ENCODE measurements at regions not wholly inside any gene's neighbourhood (a gene's known extent, or its start where the extent isn't known, plus 50 kb on each side); places are given as distances from the start of the nearest gene placed in this dataset.

DNA sequence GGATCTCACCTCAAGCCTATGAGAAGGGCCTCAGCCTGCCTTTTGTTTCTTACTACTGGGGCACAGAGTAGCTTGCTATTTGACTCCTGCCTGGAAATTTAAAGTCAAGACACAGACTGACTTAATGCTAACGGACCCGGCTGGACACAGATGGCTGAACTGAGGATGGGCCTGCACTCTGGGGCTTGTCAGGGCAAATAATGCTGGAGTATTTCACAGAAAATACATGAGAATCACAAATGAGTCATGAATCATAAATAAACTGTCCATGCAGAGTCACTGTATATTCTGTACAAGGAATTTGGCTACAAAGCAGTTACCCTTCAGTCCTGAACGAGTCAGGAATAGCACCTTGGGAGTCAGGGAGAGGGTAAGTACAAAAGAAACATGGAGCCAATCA, 683.2 kb upstream of the FOXG1 start:
- POLR2A ChIA-PET, result no interaction called here
- Mint-ChIP-seq H3K36me3 (no peaks in the 10 kb centered on the region), H3K9me3 (peaks cover 3% of the 10 kb centered on the region), H3K4me1 (no peaks in the 10 kb centered on the region), H3K4me3 (no peak overlapping the region), H3K27ac (no peak overlapping the region), H3K27me3 (no peaks in the 10 kb centered on the region)
- no peak for ATAC-seq (ENCODE audit: low read depth)
- DNase-seq, result no peak

DNA sequence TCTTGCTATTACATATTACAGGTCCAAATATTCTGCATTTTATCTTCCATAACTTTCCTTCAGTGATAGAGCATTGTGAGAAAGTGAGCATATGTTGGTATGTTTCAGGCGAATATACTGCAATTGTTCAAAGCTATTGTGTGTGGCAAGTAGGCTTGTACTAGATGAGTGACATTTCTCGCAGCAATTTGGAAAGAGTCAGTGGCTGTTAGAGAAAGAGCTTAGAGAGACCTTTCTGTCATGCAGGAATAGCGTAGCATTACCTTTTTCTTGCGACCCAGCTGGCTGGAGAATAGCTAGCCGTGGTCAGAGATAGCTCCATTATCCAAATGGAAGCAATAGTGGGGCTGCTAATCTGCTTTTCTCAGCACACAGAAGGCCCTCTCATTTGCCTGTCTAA, 678.5 kb upstream of the FOXG1 start:
- Mint-ChIP-seq H3K4me3 (no peak overlapping the region), H3K27me3 (no peaks in the 10 kb centered on the region), H3K9me3 (peaks cover 9% of the 10 kb centered on the region), H3K27ac (no peak overlapping the region), H3K4me1 (no peaks in the 10 kb centered on the region), H3K36me3 (no peaks in the 10 kb centered on the region)
- ATAC-seq (ENCODE audit: low read depth) (no peak), DNase-seq (no peak)
- POLR2A ChIA-PET, result no interaction called here

- H3K4me1 Mint-ChIP-seq, result no peaks in the 10 kb centered on the region
- no peak overlapping the region for H3K27ac Mint-ChIP-seq
- POLR2A ChIA-PET, result no interaction called here
Observed at GRCh38 chr14:28097585-28097984, 669.0 kb upstream of the FOXG1 start.

GRCh38 chr14:28098856-28099255, 667.7 kb upstream of the FOXG1 start:
- Mint-ChIP-seq H3K27ac (no peak overlapping the region), H3K4me1 (no peaks in the 10 kb centered on the region), H3K36me3 (no peaks in the 10 kb centered on the region), H3K9me3 (peaks cover 4% of the 10 kb centered on the region), H3K27me3 (no peaks in the 10 kb centered on the region), H3K4me3 (no peak overlapping the region)
- DNase-seq (no peak), ATAC-seq (ENCODE audit: low read depth) (no peak)
- POLR2A ChIA-PET, result no interaction called here

More at GRCh38 chr14:28097585-28097984, 669.0 kb upstream of the FOXG1 start:
- Mint-ChIP-seq H3K9me3 (peaks cover 4% of the 10 kb centered on the region), H3K4me3 (no peak overlapping the region), H3K36me3 (no peaks in the 10 kb centered on the region), H3K27me3 (no peaks in the 10 kb centered on the region)
- DNase-seq, result no peak
- no peak for ATAC-seq (ENCODE audit: low read depth)

GRCh38 chr14:28102001-28102400, 664.6 kb upstream of the FOXG1 start:
- Mint-ChIP-seq H3K9me3 (peaks cover 5% of the 10 kb centered on the region), H3K4me3 (no peak overlapping the region), H3K36me3 (no peaks in the 10 kb centered on the region), H3K4me1 (no peaks in the 10 kb centered on the region), H3K27me3 (no peaks in the 10 kb centered on the region), H3K27ac (no peak overlapping the region)
- POLR2A ChIA-PET, result no interaction called here
- ATAC-seq (ENCODE audit: low read depth) (no peak), DNase-seq (no peak)

DNA sequence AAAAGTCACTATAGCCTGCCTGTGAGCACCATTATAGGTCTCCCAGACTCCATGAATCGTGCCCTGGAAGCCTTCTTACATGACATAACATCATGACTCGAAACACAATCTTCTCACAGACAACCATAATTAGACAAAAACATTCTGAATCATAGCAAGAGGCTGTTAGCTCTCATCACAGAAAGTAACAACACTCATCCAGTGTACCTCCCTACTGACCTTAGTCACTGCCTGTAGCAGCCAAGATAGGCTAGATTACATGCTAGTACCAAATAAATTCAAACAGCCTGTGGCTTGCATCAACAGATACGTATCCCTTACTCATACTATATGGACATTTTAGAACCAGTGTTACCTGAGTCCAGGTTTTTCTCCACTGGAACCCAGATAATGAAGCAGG, 663.8 kb upstream of the FOXG1 start:
- DNase-seq (no peak), ATAC-seq (ENCODE audit: low read depth) (no peak)
- no peak overlapping the region for H3K4me3 Mint-ChIP-seq
- H3K4me1 Mint-ChIP-seq, result no peaks in the 10 kb centered on the region
- POLR2A ChIA-PET, result no interaction called here
- H3K27ac Mint-ChIP-seq, result no peak overlapping the region
- peaks cover 4% of the 10 kb centered on the region for H3K9me3 Mint-ChIP-seq
- no peaks in the 10 kb centered on the region for H3K27me3 Mint-ChIP-seq
- no peaks in the 10 kb centered on the region for H3K36me3 Mint-ChIP-seq

- no peak for ATAC-seq (ENCODE audit: low read depth)
- Mint-ChIP-seq H3K27me3 (no peaks in the 10 kb centered on the region), H3K27ac (no peak overlapping the region), H3K9me3 (no peaks in the 10 kb centered on the region), H3K4me1 (no peaks in the 10 kb centered on the region), H3K4me3 (no peak overlapping the region), H3K36me3 (no peaks in the 10 kb centered on the region)
- DNase-seq, result no peak
- POLR2A ChIA-PET, result no interaction called here
Observed at GRCh38 chr14:28113311-28113710, 653.3 kb upstream of the FOXG1 start.

DNA sequence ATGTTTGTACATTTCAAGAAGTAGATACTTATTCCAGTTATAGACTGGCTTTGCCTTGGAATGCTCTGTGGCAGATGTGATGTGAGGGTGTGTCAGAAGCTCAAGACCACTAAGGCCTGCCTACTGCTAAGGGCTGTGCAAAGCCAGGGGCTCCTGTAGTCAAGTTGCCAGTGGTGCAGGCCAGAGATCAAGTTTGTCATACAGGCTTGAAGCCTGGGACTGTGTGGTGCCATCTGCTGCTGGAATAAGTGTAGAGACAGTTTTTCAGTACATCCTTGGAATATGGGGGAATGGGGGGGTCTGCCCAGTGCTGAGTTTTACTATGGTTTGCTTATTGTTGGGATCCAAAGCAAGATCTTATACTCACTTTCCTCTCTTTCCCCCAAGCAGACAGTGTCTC, 649.9 kb upstream of the FOXG1 start:
- Mint-ChIP-seq H3K27ac (no peak overlapping the region), H3K4me3 (no peak overlapping the region), H3K36me3 (no peaks in the 10 kb centered on the region), H3K4me1 (no peaks in the 10 kb centered on the region), H3K27me3 (no peaks in the 10 kb centered on the region), H3K9me3 (peaks cover 4% of the 10 kb centered on the region)
- no peak for DNase-seq
- POLR2A ChIA-PET, result no interaction called here
- no peak for ATAC-seq (ENCODE audit: low read depth)

DNA sequence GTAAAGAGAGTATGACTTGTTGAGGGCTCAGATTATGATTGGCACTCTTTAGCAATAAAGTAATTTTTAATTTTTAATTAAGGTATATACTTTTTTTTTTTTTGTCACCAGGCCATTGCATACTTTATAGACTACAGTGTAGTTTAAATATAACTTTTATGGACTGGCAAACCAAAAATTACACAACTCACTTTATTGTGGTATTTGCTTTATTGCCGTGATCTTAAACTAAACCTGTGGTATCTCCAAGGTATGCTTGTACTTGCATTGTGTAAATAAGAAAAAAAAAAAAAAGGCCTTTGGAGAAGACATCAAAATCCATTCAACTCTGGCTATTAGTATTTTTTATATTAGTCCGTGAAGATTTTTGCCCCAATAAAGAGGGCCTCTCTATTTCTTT, 646.7 kb upstream of the FOXG1 start:
- Mint-ChIP-seq H3K9me3 (peaks cover 9% of the 10 kb centered on the region), H3K27ac (no peak overlapping the region), H3K4me1 (no peaks in the 10 kb centered on the region), H3K4me3 (no peak overlapping the region), H3K27me3 (no peaks in the 10 kb centered on the region), H3K36me3 (no peaks in the 10 kb centered on the region)
- no peak for ATAC-seq (ENCODE audit: low read depth)
- DNase-seq, result no peak
- POLR2A ChIA-PET, result no interaction called here

- Mint-ChIP-seq H3K27me3 (no peaks in the 10 kb centered on the region), H3K4me3 (no peak overlapping the region), H3K27ac (no peak overlapping the region), H3K36me3 (no peaks in the 10 kb centered on the region), H3K4me1 (no peaks in the 10 kb centered on the region), H3K9me3 (peaks cover 9% of the 10 kb centered on the region)
- POLR2A ChIA-PET, result no interaction called here
- DNase-seq (no peak), ATAC-seq (ENCODE audit: low read depth) (no peak)
Observed at GRCh38 chr14:28120391-28120790, 646.2 kb upstream of the FOXG1 start.

- no peak overlapping the region for H3K4me3 Mint-ChIP-seq
- POLR2A ChIA-PET, result no interaction called here
- no peaks in the 10 kb centered on the region for H3K27me3 Mint-ChIP-seq
- H3K36me3 Mint-ChIP-seq, result no peaks in the 10 kb centered on the region
- ATAC-seq (ENCODE audit: low read depth), result no peak
- DNase-seq, result no peak
- H3K27ac Mint-ChIP-seq, result no peak overlapping the region
- H3K9me3 Mint-ChIP-seq, result peaks cover 9% of the 10 kb centered on the region
- H3K4me1 Mint-ChIP-seq, result no peaks in the 10 kb centered on the region
Observed at GRCh38 chr14:28121512-28122297, 644.9 kb upstream of the FOXG1 start.

GRCh38 chr14:28130610-28131284, 635.8 kb upstream of the FOXG1 start:
- DNase-seq, result no peak
- Mint-ChIP-seq H3K36me3 (no peaks in the 10 kb centered on the region), H3K4me3 (no peak overlapping the region), H3K9me3 (peaks cover 8% of the 10 kb centered on the region), H3K4me1 (no peaks in the 10 kb centered on the region), H3K27ac (no peak overlapping the region), H3K27me3 (no peaks in the 10 kb centered on the region)
- no peak for ATAC-seq (ENCODE audit: low read depth)
- POLR2A ChIA-PET, result no interaction called here

DNA sequence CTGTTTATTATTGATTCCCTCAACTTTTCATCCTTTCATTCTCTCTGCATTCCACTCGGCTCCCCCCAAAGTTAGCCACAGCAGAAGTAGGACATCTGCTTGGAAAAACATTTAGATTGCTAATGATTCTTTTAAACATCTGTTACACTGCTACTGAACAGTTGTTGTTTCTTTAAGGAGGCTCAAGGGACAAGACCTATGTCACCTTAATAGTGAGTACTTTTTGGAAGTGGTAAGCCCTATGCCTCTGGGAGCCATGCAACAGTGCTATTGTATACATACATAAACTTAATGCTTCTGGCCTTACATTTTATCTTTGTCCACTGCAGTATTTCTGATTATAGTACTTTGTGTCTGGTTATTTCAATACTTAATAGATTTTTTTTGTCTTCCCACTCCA, 628.2 kb upstream of the FOXG1 start:
- H3K36me3 Mint-ChIP-seq, result no peaks in the 10 kb centered on the region
- POLR2A ChIA-PET, result no interaction called here
- H3K27me3 Mint-ChIP-seq, result no peaks in the 10 kb centered on the region
- H3K4me1 Mint-ChIP-seq, result no peaks in the 10 kb centered on the region
- ATAC-seq (ENCODE audit: low read depth), result no peak
- H3K27ac Mint-ChIP-seq, result no peak overlapping the region
- H3K9me3 Mint-ChIP-seq, result peaks cover 11% of the 10 kb centered on the region
- DNase-seq, result no peak
- no peak overlapping the region for H3K4me3 Mint-ChIP-seq

DNA sequence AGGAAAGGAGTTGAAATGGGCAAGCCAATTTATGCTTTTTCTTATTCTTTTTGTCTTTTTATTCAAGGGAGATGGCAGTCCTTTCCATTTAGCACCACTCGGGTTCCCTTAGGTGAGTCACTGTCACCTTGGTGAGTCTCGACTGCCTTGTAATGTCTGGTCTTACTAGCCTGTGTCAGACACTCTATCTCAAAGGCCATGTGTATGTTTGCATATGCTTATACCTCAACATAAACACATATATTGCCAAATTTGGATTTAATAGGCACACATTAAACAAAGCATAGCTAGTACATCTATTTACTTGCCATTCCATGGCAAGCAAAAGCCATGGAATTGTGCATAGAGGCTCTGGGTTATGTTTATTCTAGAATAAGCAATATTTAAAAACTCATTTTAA, 624.9 kb upstream of the FOXG1 start:
- ATAC-seq (ENCODE audit: low read depth), result no peak
- POLR2A ChIA-PET, result no interaction called here
- H3K27ac Mint-ChIP-seq, result no peak overlapping the region
- no peak for DNase-seq
- peaks cover 5% of the 10 kb centered on the region for H3K9me3 Mint-ChIP-seq
- H3K4me1 Mint-ChIP-seq, result no peaks in the 10 kb centered on the region
- no peaks in the 10 kb centered on the region for H3K27me3 Mint-ChIP-seq
- H3K36me3 Mint-ChIP-seq, result no peaks in the 10 kb centered on the region
- H3K4me3 Mint-ChIP-seq, result no peak overlapping the region
